Lung (tissue), 11 donors: ENCODE measurements at regions not wholly inside any gene's neighbourhood (a gene's known extent, or its start where the extent isn't known, plus 50 kb on each side); places are given as distances from the start of the nearest gene placed in this dataset.

Experiments
- ATAC-seq: fragments of 200-7000 bp; cut with Tn5 transposase; one replicate; pipeline ENCODE4 v1.9.1; 2020; ENCODE audit warnings: moderate number of reproducible peaks; ENCODE audit not compliant: insufficient read depth, low FRiP score
- DNase-seq, 3 donors: peaks; one replicate each; pipeline ENCODE4 v3.0.0-alpha.2; 2013 to 2017
- H3K27ac ChIP-seq, 2 donors: one replicate each; pipeline ENCODE4 v1.5.1; 2013; ENCODE audit warnings: mild to moderate bottlenecking in 2 of 2, moderate library complexity in 2 of 2, control low read depth in 1 of 2, inconsistent platforms in 1 of 2, low read depth in 1 of 2, low read length in 1 of 2
- H3K27me3 ChIP-seq, 3 donors: one replicate each; pipeline ENCODE4 v1.5.1; 2013; ENCODE audit warnings: low read length in 2 of 3; ENCODE audit not compliant: control insufficient read depth in 3 of 3, insufficient read depth in 3 of 3
- H3K36me3 ChIP-seq, 4 donors: one replicate each; pipeline ENCODE4 v1.5.1; 2013; ENCODE audit warnings: low read length in 4 of 4, mild to moderate bottlenecking in 1 of 4, moderate library complexity in 1 of 4; ENCODE audit not compliant: control insufficient read depth in 4 of 4, insufficient read depth in 4 of 4
- H3K4me1 ChIP-seq, 5 donors: one replicate each; pipeline ENCODE4 v1.5.1; 2013; ENCODE audit warnings: low read length in 5 of 5, mild to moderate bottlenecking in 2 of 5, moderate library complexity in 1 of 5; ENCODE audit not compliant: control insufficient read depth in 5 of 5, insufficient read depth in 5 of 5
- H3K4me3 ChIP-seq: one replicate; pipeline ENCODE4 v1.5.1; 2013; ENCODE audit warnings: mild to moderate bottlenecking, control low read depth, moderate library complexity
- H3K9ac ChIP-seq, 2 donors: one replicate each; pipeline ENCODE4 v1.5.1; 2013; ENCODE audit warnings: low read length in 2 of 2, control low read depth in 1 of 2; ENCODE audit not compliant: insufficient read depth in 1 of 2
- H3K9me3 ChIP-seq, 4 donors: one replicate each; pipeline ENCODE4 v1.5.1; 2013; ENCODE audit warnings: low read length in 3 of 4, mild to moderate bottlenecking in 1 of 4, moderate library complexity in 1 of 4; ENCODE audit not compliant: control insufficient read depth in 4 of 4, insufficient read depth in 3 of 4
- CTCF ChIP-seq: IDR thresholded peaks from 2 replicates; pipeline ENCODE4 v1.5.1; 2012; ENCODE audit warnings: mild to moderate bottlenecking; ENCODE audit errors: control extremely low read depth, extremely low read depth
- WGBS, 2 donors: extraction: QIAGEN DNeasy Blood & Tissue Kit; methylation state at CpG; one replicate each; pipeline ENCODE4 v1.1.7; 2013; 5-methylcytosine and 5-hydroxymethylcytosine counted together
- donor health status: control.
- donor health status: control.
- donor health status: Bipolar disorder and iron deficiency.
- donor health status: healthy.
- donor health status: DM: yes; HTN: yes; CAD: no.

DNA sequence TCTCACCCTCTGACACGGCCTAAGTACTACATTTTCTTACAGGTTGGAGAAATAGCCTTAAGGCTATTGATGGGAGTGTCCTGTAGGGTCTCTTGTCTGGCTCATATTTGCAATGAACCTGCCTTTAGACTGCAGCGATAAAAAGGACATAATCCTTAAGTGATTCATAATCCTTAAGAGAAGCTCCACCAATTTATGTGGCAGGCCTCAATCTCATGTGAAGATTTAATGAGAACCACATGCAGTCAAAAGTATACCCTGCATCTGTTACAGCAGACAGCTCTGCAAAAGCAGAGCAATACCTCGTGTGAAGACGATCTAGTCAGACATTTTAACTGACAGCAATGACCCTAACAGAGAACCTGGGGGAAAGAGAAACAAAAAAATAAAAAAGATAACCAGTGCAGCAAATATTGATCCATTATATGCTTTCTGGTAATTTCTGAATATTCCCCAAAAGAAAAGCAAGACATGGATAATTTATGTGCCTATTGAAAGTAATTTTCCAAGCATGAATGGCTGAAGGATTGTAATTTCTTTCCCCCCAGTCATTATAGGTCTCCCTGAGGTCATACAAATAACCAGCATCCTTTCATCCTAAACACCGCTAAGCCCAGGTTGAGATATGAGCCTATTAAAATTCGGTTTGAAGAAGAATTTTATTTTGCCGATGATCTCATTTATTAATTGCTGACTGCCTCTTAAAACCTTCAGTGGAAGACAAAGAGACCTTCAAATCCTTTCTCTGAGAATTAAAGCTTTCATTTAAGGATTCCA lies 321.8 kb upstream of the NBEA start:
- ATAC-seq (no peak), DNase-seq (no peak)
- H3K9ac ChIP-seq, result no peak overlapping the region
- no peaks in the 10 kb centered on the region for H3K4me1 ChIP-seq
- no peak for TF ChIP-seq CTCF
- H3K9me3 ChIP-seq, result no peaks in the 10 kb centered on the region
- H3K4me3 ChIP-seq, result no peak overlapping the region
- no peaks in the 10 kb centered on the region for H3K27me3 ChIP-seq
- 75 to 81% methylated on average over 7 of the region's 7 CpGs for WGBS, 2 donors
- H3K36me3 ChIP-seq, result no peaks in the 10 kb centered on the region
- H3K27ac ChIP-seq, result no peak overlapping the region

DNA sequence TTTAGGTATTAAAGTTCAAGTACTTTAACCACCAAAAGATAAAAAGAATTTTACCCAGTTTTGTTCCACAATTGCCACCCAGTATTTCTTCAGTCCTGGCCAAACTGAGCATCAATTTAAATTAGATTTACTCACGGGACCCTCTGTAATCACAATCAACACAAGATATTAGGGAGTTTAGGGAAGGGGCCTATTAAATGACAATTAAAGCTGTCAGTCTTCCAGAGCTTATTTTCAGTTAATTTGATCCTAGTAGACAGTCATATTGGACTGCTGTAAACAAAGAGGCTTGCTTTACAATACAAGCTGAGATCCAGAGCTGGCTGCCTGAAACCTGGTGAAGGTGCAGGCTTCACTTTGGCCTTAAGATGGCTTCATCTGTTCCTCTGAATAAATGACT lies 321.2 kb upstream of the NBEA start:
- Histone ChIP-seq H3K9me3 (no peaks in the 10 kb centered on the region), H3K27ac (no peak overlapping the region), H3K27me3 (no peaks in the 10 kb centered on the region), H3K36me3 (no peaks in the 10 kb centered on the region), H3K9ac (no peak overlapping the region), H3K4me1 (no peaks in the 10 kb centered on the region), H3K4me3 (no peak overlapping the region)
- WGBS, 2 donors, result 73 to 80% methylated on average over 1 of the region's 1 CpG
- TF ChIP-seq CTCF, result no peak
- DNase-seq, result no peak
- ATAC-seq, result no peak

- WGBS, 2 donors, result 90% methylated on average over 4 of the region's 4 CpGs
- H3K27me3 ChIP-seq, result no peaks in the 10 kb centered on the region
- H3K9me3 ChIP-seq, result no peaks in the 10 kb centered on the region
- no peak overlapping the region for H3K4me3 ChIP-seq
- DNase-seq, result no peak
- no peak overlapping the region for H3K9ac ChIP-seq
- no peak for TF ChIP-seq CTCF
- ATAC-seq, result no peak
- no peak overlapping the region for H3K27ac ChIP-seq
- H3K4me1 ChIP-seq, result no peaks in the 10 kb centered on the region
- no peaks in the 10 kb centered on the region for H3K36me3 ChIP-seq
Measured at GRCh38 chr13:34623331-34623730, 318.7 kb upstream of the NBEA start.
